Mesenchymal stem cell (in vitro differentiated cells and primary cell): ENCODE measurements at regions not wholly inside any gene's neighbourhood (a gene's known extent, or its start where the extent isn't known, plus 50 kb on each side); places are given as distances from the start of the nearest gene placed in this dataset.

Source experiments
- DNase-seq: peaks from one replicate; pipeline ENCODE4 v3.0.0-alpha.2; 2013
- H2AFZ ChIP-seq: one replicate; pipeline ENCODE4 v1.6.1; 2013; ENCODE audit warnings: low read depth, mild to moderate bottlenecking, control low read depth, inconsistent platforms, low read length, moderate library complexity
- H2AK5ac ChIP-seq: 2 replicates; pipeline ENCODE4 v1.6.1; 2013; ENCODE audit warnings: low read length, moderate library complexity, mild to moderate bottlenecking, inconsistent platforms; ENCODE audit not compliant: severe bottlenecking
- H2BK120ac ChIP-seq: one replicate; pipeline ENCODE4 v1.6.1; 2013; ENCODE audit warnings: low read depth, mild to moderate bottlenecking, inconsistent platforms, low read length, moderate library complexity
- H2BK12ac ChIP-seq, 2 experiments: one replicate each; pipeline ENCODE4 v1.6.1; 2013; ENCODE audit warnings: inconsistent platforms in 2 of 2, low read length in 2 of 2, mild to moderate bottlenecking in 2 of 2, moderate library complexity in 2 of 2, control low read depth in 1 of 2
- H2BK15ac ChIP-seq: one replicate; pipeline ENCODE4 v1.6.1; 2013; ENCODE audit warnings: mild to moderate bottlenecking, low read depth, inconsistent platforms; ENCODE audit not compliant: poor library complexity, severe bottlenecking
- H2BK5ac ChIP-seq: 2 replicates; pipeline ENCODE4 v1.6.1; 2013; ENCODE audit warnings: low read depth, mild to moderate bottlenecking, low read length, control low read depth, inconsistent platforms; ENCODE audit not compliant: poor library complexity, severe bottlenecking
- H3K14ac ChIP-seq, 2 experiments: one replicate each; pipeline ENCODE4 v1.6.1; 2013; ENCODE audit warnings: inconsistent platforms in 2 of 2, low read length in 2 of 2, control low read depth in 1 of 2, mild to moderate bottlenecking in 1 of 2, moderate library complexity in 1 of 2
- H3K18ac ChIP-seq, 2 experiments: one replicate each; pipeline ENCODE4 v1.6.1; 2013; ENCODE audit warnings: inconsistent platforms in 2 of 2, low read length in 2 of 2, control low read depth in 1 of 2, low read depth in 1 of 2, mild to moderate bottlenecking in 1 of 2
- H3K23ac ChIP-seq, 2 experiments: one replicate each; pipeline ENCODE4 v1.6.1; 2013; ENCODE audit warnings: inconsistent platforms in 2 of 2, low read length in 2 of 2, mild to moderate bottlenecking in 2 of 2, moderate library complexity in 2 of 2, control low read depth in 1 of 2
- H3K27ac ChIP-seq: 2 replicates; pipeline ENCODE4 v1.5.1; 2013; ENCODE audit warnings: mild to moderate bottlenecking, moderate library complexity, low read length, control low read depth, inconsistent platforms; ENCODE audit not compliant: poor library complexity, severe bottlenecking
- H3K27me3 ChIP-seq, 2 experiments: 2 replicates each; pipeline versions ENCODE4 v1.6.1 to v1.7.0; 2013; ENCODE audit warnings: low read length in 2 of 2, mild to moderate bottlenecking in 2 of 2, moderate library complexity in 2 of 2, control low read depth in 1 of 2, inconsistent platforms in 1 of 2; ENCODE audit not compliant: control insufficient read depth in 1 of 2, insufficient read depth in 1 of 2
- H3K36me3 ChIP-seq, 2 experiments: 2 replicates each; pipeline versions ENCODE4 v1.6.1 to v1.7.0; 2013; ENCODE audit warnings: low read length in 2 of 2, control low read depth in 1 of 2, inconsistent platforms in 1 of 2, low read depth in 1 of 2, mild to moderate bottlenecking in 1 of 2; ENCODE audit not compliant: insufficient read depth in 2 of 2, control insufficient read depth in 1 of 2
- H3K4ac ChIP-seq, 2 experiments: one replicate each; pipeline ENCODE4 v1.6.1; 2013; ENCODE audit warnings: inconsistent platforms in 2 of 2, low read length in 2 of 2, mild to moderate bottlenecking in 2 of 2, moderate library complexity in 2 of 2, control low read depth in 1 of 2, low read depth in 1 of 2
- H3K4me1 ChIP-seq: 2 replicates; pipeline ENCODE4 v1.6.1; 2013; ENCODE audit warnings: low read depth, low read length, control low read depth; ENCODE audit not compliant: control insufficient read depth, insufficient read depth
- H3K4me2 ChIP-seq: 2 replicates; pipeline ENCODE4 v1.6.1; 2013; ENCODE audit warnings: low read length, mild to moderate bottlenecking, inconsistent platforms; ENCODE audit not compliant: poor library complexity, severe bottlenecking
- H3K4me3 ChIP-seq, 2 experiments: 2 replicates each; pipeline versions ENCODE4 v1.5.1 to v1.7.0; 2013; ENCODE audit warnings: low read length in 2 of 2, mild to moderate bottlenecking in 2 of 2, control low read depth in 1 of 2, low read depth in 1 of 2; ENCODE audit not compliant: insufficient read depth in 1 of 2
- H3K79me1 ChIP-seq: replicated peaks from 2 replicates; pipeline ENCODE4 v1.6.1; 2013; ENCODE audit warnings: mild to moderate bottlenecking, control low read depth, low read length, inconsistent platforms; ENCODE audit not compliant: poor library complexity, severe bottlenecking
- H3K9ac ChIP-seq: 2 replicates; pipeline ENCODE4 v1.7.0; 2013; ENCODE audit warnings: mild to moderate bottlenecking, low read length, moderate library complexity
- H3K9me3 ChIP-seq: 2 replicates; pipeline ENCODE4 v1.7.0; 2013; ENCODE audit warnings: mild to moderate bottlenecking, low read length; ENCODE audit not compliant: control insufficient read depth
- H4K8ac ChIP-seq: one replicate; pipeline ENCODE4 v1.6.1; 2013; ENCODE audit warnings: inconsistent platforms, mild to moderate bottlenecking, low read length, moderate library complexity
- H4K91ac ChIP-seq: one replicate; pipeline ENCODE4 v1.6.1; 2013; ENCODE audit warnings: mild to moderate bottlenecking, low read length, inconsistent platforms
- WGBS: methylation state at CpG from one replicate; pipeline ENCODE4 v1.1.7; 2013; ENCODE audit warnings: mixed read lengths; 5-methylcytosine and 5-hydroxymethylcytosine counted together

- H2BK12ac ChIP-seq: no peak overlapping the region
- H3K4me2 ChIP-seq: no peak overlapping the region
- no peak overlapping the region for H2AK5ac ChIP-seq
- H2BK5ac ChIP-seq: no peak overlapping the region
- H3K27ac ChIP-seq: no peak overlapping the region
- no peaks in the 10 kb centered on the region for H3K9me3 ChIP-seq
- H3K36me3 ChIP-seq: no peaks in the 10 kb centered on the region
- H3K4me1 ChIP-seq: no peaks in the 10 kb centered on the region
- no peak for DNase-seq
- no peak overlapping the region for H3K9ac ChIP-seq
- peaks cover 0 to 4% of the 10 kb centered on the region in 2 experiments for H3K27me3 ChIP-seq
- no peak overlapping the region for H3K14ac ChIP-seq
- no peak overlapping the region for H2BK120ac ChIP-seq
- no peak overlapping the region for H3K4ac ChIP-seq
- no peak overlapping the region for H3K4me3 ChIP-seq
- H3K79me1 ChIP-seq: no peaks in the 10 kb centered on the region
- H4K91ac ChIP-seq: no peak overlapping the region
- H4K8ac ChIP-seq: no peak overlapping the region
- no peak overlapping the region for H2BK15ac ChIP-seq
- no CpG with 5 or more reads among the region's 2 CpGs for WGBS
- no peak overlapping the region for H3K18ac ChIP-seq
- no peak overlapping the region for H3K23ac ChIP-seq
- no peak overlapping the region for H2AFZ ChIP-seq
These were observed 125.1 kb downstream of the RAP2A start for GRCh38 chr13:97559030-97559429.

- H3K9me3 ChIP-seq: no peaks in the 10 kb centered on the region
- no peak overlapping the region for H3K4me3 ChIP-seq
- no peak overlapping the region for H3K4ac ChIP-seq
- no peak overlapping the region for H2AK5ac ChIP-seq
- no peaks in the 10 kb centered on the region for H3K36me3 ChIP-seq
- no peak overlapping the region for H3K18ac ChIP-seq
- peaks cover 0 to 4% of the 10 kb centered on the region in 2 experiments for H3K27me3 ChIP-seq
- no peak overlapping the region for H4K8ac ChIP-seq
- no peak overlapping the region for H3K27ac ChIP-seq
- no peak overlapping the region for H3K23ac ChIP-seq
- no peaks in the 10 kb centered on the region for H3K4me1 ChIP-seq
- WGBS: 95% methylated on average over 3 of the region's 3 CpGs
- no peak overlapping the region for H3K9ac ChIP-seq
- no peak overlapping the region for H2BK120ac ChIP-seq
- H2BK12ac ChIP-seq: no peak overlapping the region
- H3K14ac ChIP-seq: no peak overlapping the region
- H2AFZ ChIP-seq: no peak overlapping the region
- no peak overlapping the region for H4K91ac ChIP-seq
- H3K4me2 ChIP-seq: no peak overlapping the region
- no peak overlapping the region for H2BK15ac ChIP-seq
- H2BK5ac ChIP-seq: no peak overlapping the region
- H3K79me1 ChIP-seq: no peaks in the 10 kb centered on the region
- no peak for DNase-seq
These were observed 126.0 kb downstream of the RAP2A start for GRCh38 chr13:97559981-97560380.

GRCh38 chr13:97561182-97561581 lies 127.2 kb downstream of the RAP2A start:
- no CpG with 5 or more reads among the region's 1 CpG for WGBS
- Histone ChIP-seq H3K18ac (no peak overlapping the region), H3K27me3 (no peaks in the 10 kb centered on the region), H4K8ac (no peak overlapping the region), H2AK5ac (no peak overlapping the region), H3K14ac (no peak overlapping the region), H2AFZ (no peak overlapping the region), H2BK120ac (no peak overlapping the region), H3K4ac (no peak overlapping the region), H3K79me1 (no peaks in the 10 kb centered on the region), H3K27ac (no peak overlapping the region), H3K4me3 (no peak overlapping the region), H3K4me1 (no peaks in the 10 kb centered on the region), H3K23ac (no peak overlapping the region), H2BK5ac (no peak overlapping the region), H3K9me3 (no peaks in the 10 kb centered on the region), H3K4me2 (no peak overlapping the region), H3K9ac (no peak overlapping the region), H3K36me3 (no peaks in the 10 kb centered on the region), H2BK15ac (no peak overlapping the region), H2BK12ac (no peak overlapping the region), H4K91ac (no peak overlapping the region)
- no peak for DNase-seq

- Histone ChIP-seq H3K9me3 (no peaks in the 10 kb centered on the region), H3K4me1 (no peaks in the 10 kb centered on the region), H4K8ac (no peak overlapping the region), H2BK5ac (no peak overlapping the region), H3K27ac (no peak overlapping the region), H3K18ac (no peak overlapping the region), H3K4me2 (no peak overlapping the region), H2BK120ac (no peak overlapping the region), H3K23ac (no peak overlapping the region), H3K4me3 (no peak overlapping the region), H2BK15ac (no peak overlapping the region), H2BK12ac (no peak overlapping the region), H3K4ac (no peak overlapping the region), H3K14ac (no peak overlapping the region), H3K27me3 (no peaks in the 10 kb centered on the region), H3K36me3 (no peaks in the 10 kb centered on the region), H3K79me1 (no peaks in the 10 kb centered on the region), H2AK5ac (no peak overlapping the region), H3K9ac (no peak overlapping the region), H2AFZ (no peak overlapping the region), H4K91ac (no peak overlapping the region)
- no peak for DNase-seq
- 88% methylated on average over 1 of the region's 1 CpG for WGBS
These were observed 129.0 kb downstream of the RAP2A start for GRCh38 chr13:97562962-97563361.
